GM18861 (cell line): ENCODE measurements at regions not wholly inside any gene's neighbourhood (a gene's known extent, or its start where the extent isn't known, plus 50 kb on each side); places are given as distances from the start of the nearest gene placed in this dataset.
"Not testable (repeated sequence)": the region's sequence is repeated elsewhere in the genome, so short reads cannot be mapped to it uniquely, and the experiment has no call there.

Experiments used
- ATAC-seq: cut with Tn5 transposase; IDR thresholded peaks from one replicate; pipeline ENCODE4 v1.9.1; 2021; ENCODE audit not compliant: unreplicated experiment

DNA sequence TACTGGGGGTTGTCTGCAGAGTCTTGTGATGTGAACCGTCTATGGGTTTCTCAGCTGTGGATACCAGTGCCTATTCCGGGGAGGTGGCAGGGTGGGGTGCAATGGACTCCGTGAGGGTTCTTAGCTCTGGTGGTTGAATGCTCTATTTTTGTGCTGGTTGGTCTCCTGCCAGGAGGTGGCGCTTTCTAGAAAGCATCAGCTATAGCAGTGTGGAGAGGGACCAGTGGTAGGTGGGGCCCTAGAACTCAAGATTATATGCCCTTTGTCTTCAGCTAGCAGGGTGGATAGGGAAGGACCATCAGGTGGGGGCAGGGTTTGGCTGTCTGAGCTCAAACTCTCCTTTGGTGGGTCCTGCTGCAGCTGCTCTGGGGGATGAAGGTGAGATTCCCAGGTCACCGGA, 127.3 kb upstream of the PLD5 start:
- no peak for ATAC-seq

DNA sequence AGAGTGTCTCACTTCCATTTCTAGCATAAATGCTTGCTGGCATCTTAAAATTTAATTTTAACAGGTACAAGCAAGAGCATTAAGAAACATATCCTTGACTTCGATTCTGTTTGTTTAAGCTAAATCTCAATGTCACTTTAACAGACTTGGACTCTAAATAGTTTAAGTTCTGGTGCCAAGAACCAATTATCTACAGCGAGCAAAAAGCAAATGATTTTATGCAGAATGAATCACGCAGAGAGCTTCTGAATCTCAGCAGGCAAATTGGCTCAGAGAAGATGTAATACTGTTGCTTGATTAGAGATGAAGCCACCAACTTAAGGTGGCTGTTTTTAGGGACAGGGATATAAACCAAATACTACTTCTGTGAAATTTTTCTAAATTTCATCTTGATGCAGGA, 117.0 kb upstream of the PLD5 start:
- no peak for ATAC-seq

DNA sequence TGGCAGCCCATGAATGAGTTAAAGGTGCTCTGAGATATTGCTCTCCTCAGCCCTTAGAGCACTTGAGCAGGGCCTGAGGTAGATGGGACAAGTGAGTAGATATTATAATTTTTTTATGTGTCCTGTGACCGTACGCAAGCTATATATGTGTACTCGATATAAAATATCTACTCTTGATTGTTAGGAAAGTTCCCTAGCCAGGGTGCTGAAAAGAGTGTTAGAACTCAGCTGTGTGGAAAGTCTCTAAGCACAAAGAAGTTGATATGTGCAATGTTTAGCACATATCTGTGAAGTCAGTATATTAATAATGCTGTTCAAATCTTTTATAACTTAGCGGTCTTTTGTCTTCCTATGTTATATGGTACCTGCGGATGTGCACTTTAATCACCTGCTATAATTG, 114.6 kb upstream of the PLD5 start:
- no peak for ATAC-seq

DNA sequence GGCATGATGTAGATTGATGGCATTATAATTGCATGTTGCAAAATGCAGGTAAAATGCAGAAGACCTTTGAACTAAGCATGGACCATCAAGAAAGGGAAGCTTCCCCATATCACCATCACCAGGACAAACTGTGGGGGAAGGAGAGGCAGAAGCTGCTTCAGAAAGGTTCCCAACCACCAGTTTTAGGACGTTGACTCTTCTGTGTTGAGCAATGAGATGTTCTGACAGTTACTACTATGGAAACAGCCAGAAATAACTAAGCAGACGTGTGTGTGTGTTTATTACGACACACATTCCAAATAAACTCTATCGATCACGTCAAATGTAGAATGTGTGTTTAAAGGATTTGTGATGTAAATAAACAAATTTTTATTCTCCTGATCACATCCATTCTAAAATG, 110.2 kb upstream of the PLD5 start:
- ATAC-seq: no peak

DNA sequence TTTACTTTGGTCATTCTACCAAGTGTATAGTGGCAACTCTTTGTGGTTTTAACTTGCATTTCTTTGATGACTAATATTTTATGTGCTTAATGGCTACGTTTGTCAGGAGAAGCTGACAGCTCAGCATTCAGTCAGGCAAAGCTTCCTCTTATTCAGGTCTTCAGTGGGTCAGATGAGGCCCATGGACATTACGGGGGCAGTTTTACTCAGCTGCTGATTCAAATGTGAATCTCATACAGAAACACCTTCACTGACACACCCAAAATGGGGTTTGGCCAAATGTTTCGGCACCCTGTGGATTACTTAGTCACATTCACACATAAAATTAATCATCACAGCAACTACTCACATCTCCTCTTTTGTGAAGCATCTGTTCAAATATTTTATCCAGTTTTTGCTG, 104.9 kb upstream of the PLD5 start:
- ATAC-seq: no peak

DNA sequence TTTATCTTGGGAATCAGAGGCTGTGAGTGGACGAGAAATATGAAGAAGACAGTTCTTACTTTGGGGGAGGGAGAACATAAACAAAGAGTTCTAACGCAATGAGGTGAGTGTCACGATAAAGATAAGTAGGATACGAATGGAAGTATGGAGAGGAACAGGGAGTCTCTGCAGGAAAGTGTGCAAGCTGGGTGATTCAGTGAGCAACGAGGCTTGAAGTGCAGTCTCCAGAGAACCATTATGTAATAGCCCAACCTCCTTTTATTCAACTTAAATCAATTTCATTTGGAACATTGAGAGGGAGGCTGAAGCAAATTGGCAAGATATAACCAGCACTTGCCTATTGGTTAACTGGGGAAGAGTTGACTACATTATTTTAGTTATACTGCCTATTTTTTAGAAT, 99.3 kb upstream of the PLD5 start:
- no peak for ATAC-seq

DNA sequence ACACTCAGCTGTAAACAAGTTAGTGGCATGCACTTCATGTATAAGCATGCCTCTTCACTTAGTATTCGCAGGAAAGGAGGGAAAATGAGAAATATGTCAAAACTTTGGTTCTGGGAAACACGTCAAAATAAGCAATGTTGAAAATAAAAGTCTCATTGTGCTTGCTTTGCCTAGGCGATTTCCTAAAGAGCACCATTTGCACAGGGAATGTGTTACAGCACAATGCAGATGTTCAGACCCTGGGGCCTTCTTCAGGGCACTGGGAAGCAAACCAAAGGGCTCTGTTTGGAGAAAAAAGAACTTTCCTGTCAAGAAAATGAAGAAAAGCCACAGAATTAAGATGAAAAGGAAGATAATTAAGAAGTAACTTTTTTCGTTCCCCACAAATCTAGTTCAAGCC, 98.6 kb upstream of the PLD5 start:
- no peak for ATAC-seq

DNA sequence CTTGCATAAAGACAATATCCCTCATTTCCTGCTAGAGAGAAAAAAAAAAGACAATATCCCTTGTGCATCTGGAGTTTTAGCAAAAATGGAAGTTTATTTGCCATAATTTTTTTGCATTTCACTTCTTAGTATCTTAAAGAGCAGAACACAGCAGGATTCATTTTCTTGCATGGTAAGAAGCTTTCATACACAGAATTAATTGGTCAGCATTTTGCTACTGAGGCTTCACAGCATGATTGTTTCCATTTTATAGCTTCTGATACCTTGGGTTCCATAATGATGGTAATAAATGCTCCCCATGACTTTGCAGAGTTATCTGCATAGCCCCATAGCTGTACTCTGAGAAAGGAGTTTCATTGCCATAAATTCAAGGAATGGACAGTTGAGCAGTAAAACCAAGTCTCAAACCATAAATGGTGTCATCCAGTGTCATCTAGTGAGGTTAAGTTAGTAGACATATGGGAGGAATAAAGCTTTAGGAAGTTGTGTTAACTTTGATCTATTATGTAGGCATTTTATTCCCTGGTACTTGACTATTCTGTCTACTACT, 88.8 kb upstream of the PLD5 start:
- no peak for ATAC-seq

DNA sequence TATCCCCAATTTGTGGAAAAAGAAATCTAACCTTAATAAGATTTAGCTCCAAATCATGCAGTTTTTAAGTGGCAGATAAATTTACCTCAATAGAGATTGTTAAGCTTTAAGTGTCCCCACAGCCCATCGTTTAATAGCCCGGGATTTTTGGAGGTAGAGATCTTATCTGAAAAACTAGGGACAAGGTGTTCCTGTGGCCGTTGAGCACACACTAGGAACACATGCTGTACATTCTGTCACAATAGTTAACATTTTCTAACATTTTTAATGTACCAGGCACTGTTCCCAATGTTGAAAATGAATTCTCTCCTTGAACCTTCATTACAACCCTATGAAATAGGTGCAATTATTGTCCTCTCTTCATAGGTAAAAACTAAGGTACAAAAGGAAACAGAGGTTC, 85.7 kb upstream of the PLD5 start:
- no peak for ATAC-seq

DNA sequence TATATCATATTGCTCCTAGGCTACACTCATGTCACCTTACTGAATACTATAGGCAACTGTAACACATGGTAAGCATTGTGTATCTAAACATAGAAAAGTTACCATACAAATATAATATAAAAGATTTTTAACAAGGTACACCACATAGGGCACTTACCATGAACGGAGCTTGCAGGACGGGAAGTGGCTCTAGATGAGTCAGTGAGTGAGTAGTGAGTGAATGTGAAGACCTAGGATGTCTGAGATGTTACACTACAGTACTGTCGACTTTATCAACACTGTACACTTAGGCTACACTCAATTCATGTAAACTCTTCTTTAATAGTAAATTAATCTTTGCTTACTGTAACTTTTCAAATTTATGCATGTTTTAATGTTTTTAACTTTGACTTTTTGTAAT, 81.0 kb upstream of the PLD5 start:
- ATAC-seq: no peak

DNA sequence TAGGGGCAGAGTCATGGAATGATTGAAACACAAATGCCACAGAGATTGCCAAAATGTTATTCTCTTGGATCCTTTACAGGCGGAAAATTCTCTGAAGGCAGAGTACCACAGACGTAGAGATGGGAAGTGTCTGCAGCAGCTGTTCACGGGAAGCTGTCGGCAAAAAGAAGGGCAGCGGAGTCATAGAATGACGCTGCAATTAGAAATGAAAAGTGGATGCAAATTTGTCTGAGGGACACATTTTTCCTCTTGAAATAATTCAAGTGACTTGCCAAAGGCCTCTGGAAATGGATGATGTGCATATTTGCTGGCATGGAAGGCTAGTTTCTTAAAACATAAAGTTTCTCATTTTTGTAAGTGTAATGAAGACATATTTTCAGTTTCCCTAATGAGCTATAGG, 77.5 kb upstream of the PLD5 start:
- ATAC-seq: no peak

DNA sequence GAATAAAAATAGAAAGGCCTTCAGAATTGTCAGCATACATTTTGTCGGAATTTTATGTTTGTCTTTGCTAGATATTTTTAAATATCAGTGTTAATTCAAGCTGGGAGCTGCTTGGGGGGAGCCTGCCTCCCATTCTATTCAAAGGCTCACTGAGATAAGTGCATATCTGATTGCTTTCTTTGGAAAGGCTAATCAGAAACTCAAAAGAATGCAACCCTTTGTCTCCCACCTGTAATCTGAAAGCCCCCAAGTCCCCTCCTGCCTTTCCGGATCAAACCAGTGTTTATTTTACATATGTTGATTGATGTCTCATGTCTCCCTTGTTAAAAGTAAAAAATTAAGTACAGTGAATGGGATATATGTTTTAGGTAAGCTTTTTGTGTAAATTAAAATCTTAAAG, 69.3 kb upstream of the PLD5 start:
- not testable (repeated sequence) for ATAC-seq

DNA sequence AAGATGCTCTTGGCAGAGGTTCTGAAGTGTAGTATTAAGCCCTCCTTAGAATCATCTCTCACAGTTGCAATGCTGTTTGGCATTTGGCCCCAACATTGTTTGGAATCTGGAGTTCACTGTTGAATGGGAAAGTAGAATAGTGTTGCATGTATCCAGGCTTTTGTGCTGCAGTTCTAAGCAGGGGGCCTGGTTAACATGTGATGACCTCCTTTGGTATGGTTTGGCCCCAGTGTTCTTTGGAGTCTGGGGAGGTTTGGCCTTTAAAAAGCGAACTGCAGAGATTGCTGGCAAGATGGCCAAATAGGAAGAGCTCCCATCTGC, 61.8 kb upstream of the PLD5 start:
- ATAC-seq: no peak

DNA sequence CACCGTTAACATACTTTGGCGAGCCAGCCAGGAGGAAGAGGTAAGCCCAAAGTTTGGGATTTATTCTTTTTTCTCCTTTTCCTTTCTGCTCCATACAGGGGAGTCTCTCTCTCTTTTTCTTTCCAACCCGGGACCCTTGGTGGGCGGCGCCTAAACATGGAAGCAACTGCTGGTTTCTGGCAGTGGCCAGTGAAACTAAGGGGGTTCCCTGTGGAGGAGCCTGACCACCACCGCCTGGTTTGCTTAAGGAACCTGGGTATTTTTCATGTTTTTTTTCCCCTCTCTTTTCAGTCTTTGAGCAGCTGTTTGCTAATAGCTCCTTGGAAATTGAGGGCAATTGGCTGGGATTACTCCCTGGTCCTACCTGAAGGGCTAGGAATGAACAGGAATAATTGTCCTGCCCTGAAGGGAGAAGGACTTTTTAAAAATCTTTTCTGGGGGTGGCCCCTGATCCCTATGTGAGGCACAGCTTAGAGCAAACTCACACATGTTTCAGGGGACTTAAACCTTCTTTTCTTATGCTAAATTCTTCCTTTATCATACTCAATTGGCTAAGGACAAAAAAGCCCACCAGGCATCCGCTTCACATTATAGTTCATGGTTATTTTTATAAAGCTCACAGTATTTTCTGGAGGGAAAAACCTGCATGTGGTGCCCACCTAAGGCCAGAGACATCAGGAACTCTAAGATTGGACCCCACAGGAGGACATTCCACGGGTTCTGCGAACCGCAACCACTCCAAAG, 61.3 kb upstream of the PLD5 start:
- ATAC-seq: no peak

DNA sequence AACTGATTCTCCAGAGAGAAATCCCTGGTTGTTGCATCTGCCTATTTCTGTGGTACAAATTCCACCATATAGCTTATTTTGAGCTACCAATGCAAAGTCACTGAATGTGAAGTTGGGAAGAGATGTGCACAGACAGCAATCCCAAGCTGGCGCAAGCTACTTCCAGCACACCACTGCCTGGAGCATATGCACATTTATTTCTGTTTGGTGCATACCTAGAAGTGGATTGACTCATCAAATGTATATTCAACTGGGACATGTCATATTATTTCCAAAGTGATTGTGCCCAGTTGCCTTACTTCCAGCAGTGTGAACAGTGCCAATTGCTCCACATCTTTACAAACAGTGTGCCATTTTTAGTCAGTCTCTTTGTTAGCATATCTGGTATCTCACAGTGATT, 58.2 kb upstream of the PLD5 start:
- ATAC-seq: no peak

DNA sequence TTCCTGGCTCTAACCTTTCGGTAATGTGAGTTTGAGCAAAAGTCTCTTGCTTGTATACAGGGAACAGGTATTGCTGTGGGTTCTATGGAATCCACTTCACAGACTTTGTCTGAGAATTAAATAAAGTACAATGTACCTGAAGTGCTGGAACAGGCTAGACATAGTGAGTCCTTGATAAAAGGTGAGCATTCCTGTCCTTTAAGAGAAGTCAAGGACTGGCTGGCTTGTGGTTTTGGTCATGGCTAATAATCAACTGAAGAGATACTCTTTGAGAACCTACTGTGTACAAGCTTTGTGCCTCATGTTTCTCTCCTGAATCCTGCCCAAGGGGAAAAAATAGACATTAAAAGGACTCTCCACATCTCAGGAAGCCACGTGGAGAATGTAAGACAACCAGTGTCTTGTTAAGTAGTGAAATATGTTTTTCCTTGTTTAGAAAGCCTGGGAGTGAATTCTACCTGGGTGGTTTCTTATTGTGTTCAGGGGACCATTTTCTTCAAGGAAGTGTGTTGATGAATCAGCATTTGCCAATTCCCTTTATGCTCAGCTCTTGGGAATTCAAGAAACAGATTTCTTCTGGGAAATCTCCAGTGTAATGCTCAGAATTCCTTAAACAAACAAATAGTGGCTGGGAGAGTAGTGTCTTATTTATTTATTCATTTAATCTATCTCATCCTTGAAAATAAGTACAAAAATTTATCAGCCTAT, 55.2 kb upstream of the PLD5 start:
- ATAC-seq: no peak
